ENCODE measurements at regions not wholly inside any gene's neighbourhood (a gene's known extent, or its start where the extent isn't known, plus 50 kb on each side); places are given as distances from the start of the nearest gene placed in this dataset.

GRCh38 chr3:127119693-127120464, 73.1 kb upstream of the PRR23E start:
- no peak for DNase-seq (ENCODE audit: extremely low read depth in 1 of 11, low read depth in 9 of 11, low spot score in 4 of 11)

GRCh38 chr3:127120851-127121647, 71.9 kb upstream of the PRR23E start:
- DNase-seq (ENCODE audit: extremely low read depth in 1 of 11, low read depth in 9 of 11, low spot score in 4 of 11): no peak

GRCh38 chr3:127121885-127122284, 71.0 kb upstream of the PRR23E start:
- DNase-seq (ENCODE audit: extremely low read depth in 1 of 11, low read depth in 9 of 11, low spot score in 4 of 11): no peak

- DNase-seq (ENCODE audit: extremely low read depth in 1 of 11, low read depth in 9 of 11, low spot score in 4 of 11): no peak
Measured at GRCh38 chr3:127123533-127123932, 69.4 kb upstream of the PRR23E start.

GRCh38 chr3:127124120-127124519, 68.8 kb upstream of the PRR23E start:
- no peak for DNase-seq (ENCODE audit: extremely low read depth in 1 of 11, low read depth in 9 of 11, low spot score in 4 of 11)

GRCh38 chr3:127131424-127132170, 61.3 kb upstream of the PRR23E start:
- no peak for DNase-seq (ENCODE audit: extremely low read depth in 1 of 11, low read depth in 9 of 11, low spot score in 4 of 11)

GRCh38 chr3:127132876-127133275, 60.1 kb upstream of the PRR23E start:
- no peak for DNase-seq (ENCODE audit: extremely low read depth in 1 of 11, low read depth in 9 of 11, low spot score in 4 of 11)

- DNase-seq (ENCODE audit: extremely low read depth in 1 of 11, low read depth in 9 of 11, low spot score in 4 of 11): no peak
Measured at GRCh38 chr3:127133971-127134370, 59.0 kb upstream of the PRR23E start.

- no peak for DNase-seq (ENCODE audit: extremely low read depth in 1 of 11, low read depth in 9 of 11, low spot score in 4 of 11)
Measured at GRCh38 chr3:127134466-127134865, 58.5 kb upstream of the PRR23E start.

- DNase-seq (ENCODE audit: extremely low read depth in 1 of 11, low read depth in 9 of 11, low spot score in 4 of 11): no peak
Measured at GRCh38 chr3:127134887-127135240, 58.1 kb upstream of the PRR23E start.

- DNase-seq (ENCODE audit: extremely low read depth in 1 of 11, low read depth in 9 of 11, low spot score in 4 of 11): peak in 2 of 11 donors; percentile 27 to 38
Measured at GRCh38 chr3:127135241-127136023, 57.5 kb upstream of the PRR23E start.

- DNase-seq (ENCODE audit: extremely low read depth in 1 of 11, low read depth in 9 of 11, low spot score in 4 of 11): no peak
Measured at GRCh38 chr3:127136024-127136600, 56.8 kb upstream of the PRR23E start.

GRCh38 chr3:127136706-127137105, 56.2 kb upstream of the PRR23E start:
- no peak for DNase-seq (ENCODE audit: extremely low read depth in 1 of 11, low read depth in 9 of 11, low spot score in 4 of 11)

GRCh38 chr3:127137113-127137512, 55.8 kb upstream of the PRR23E start:
- DNase-seq (ENCODE audit: extremely low read depth in 1 of 11, low read depth in 9 of 11, low spot score in 4 of 11): no peak

GRCh38 chr3:127137757-127138536, 55.0 kb upstream of the PRR23E start:
- no peak for DNase-seq (ENCODE audit: extremely low read depth in 1 of 11, low read depth in 9 of 11, low spot score in 4 of 11)

- DNase-seq (ENCODE audit: extremely low read depth in 1 of 11, low read depth in 9 of 11, low spot score in 4 of 11): no peak
Measured at GRCh38 chr3:127139601-127140500, 53.1 kb upstream of the PRR23E start.
